Limb (tissue), 2 donors: ENCODE measurements at regions not wholly inside any gene's neighbourhood (a gene's known extent, or its start where the extent isn't known, plus 50 kb on each side); places are given as distances from the start of the nearest gene placed in this dataset.

Experiments
- DNase-seq, 2 donors: peaks; one replicate each; pipeline ENCODE4 v3.0.0-alpha.2; 2016; ENCODE audit errors: extremely low spot score in 2 of 2

DNA sequence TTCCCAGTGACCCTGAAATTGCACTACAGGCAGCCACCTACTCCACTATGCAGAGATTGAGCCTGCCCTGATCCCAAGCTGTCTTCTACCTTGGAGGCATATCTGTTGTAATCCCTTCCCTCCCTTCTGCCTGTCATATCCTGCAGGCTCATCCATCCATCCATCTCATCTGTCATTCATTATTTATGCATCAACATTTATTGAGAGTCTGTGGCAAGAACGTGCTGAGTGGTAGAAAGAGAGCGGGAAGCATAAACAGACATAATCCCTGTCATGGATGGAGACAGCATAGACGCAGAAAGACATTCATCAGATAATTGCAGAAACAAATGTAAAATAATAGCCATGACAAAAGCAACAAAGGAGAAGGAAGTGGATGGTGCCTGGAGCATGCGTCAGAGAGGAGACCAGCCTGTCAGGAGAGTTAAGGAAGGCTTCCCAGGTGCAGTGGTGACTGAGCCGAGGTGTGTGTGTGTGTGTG, 89.5 kb upstream of the CALM2 start:
- DNase-seq: no peak

DNA sequence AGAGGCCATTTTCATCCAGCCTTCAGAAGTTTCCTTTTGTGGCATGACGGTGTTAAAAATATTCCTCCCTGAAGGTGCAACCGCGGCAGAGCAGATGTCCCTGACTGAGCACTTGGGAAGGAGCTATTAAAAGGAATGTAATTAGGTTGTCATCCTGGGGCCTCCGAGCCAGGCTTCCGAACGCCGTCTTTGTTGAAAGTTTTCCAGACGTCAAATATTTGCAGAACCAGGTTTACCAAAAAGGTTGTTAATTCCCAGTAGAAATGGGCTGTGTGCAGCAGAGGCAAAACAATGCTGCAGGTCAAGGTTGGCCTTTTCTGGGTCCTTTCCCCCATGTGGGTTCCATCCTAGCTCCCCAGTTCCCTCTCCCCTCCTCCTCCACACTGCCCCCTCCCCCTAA, 88.8 kb upstream of the CALM2 start:
- no peak for DNase-seq

DNA sequence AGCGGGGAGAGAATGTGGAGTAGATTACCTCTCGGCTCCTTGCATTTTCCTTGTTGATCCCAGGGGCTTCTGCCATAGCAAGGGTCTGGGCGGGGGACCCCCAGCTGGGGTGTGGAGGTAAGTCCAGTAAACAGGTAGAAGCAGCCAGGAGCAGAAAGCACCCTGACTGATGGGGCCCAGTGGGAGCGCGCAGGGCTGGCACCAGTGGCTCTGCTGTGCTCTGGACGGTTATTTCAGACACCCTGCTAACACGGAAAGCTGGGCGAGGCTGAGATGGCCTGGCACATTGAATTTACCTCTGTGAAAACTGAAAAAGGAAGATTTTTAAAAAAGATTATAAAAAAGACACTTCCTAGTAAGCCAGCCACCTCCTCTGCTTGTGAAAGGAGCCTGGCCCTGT, 88.4 kb upstream of the CALM2 start:
- no peak for DNase-seq

DNA sequence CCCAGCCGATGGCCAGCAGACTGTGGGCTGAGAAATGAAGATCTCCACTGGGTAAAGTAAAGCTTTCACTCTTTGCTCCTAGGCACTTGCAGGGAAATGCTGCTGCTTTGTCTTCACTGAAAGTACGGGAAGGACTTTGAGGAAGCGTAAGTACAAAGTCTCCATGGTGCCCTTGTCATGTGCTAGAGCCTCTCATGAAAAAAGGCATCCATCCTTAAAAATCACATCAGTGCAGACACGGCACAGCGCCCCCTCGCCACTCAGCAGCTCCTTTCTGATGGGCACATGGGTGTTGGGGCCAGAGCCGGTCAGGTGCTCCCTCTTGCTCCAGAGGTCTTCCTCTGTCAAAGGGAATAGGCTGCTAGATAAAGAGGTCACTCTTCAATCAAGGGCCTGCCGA, 87.8 kb upstream of the CALM2 start:
- DNase-seq: no peak

DNA sequence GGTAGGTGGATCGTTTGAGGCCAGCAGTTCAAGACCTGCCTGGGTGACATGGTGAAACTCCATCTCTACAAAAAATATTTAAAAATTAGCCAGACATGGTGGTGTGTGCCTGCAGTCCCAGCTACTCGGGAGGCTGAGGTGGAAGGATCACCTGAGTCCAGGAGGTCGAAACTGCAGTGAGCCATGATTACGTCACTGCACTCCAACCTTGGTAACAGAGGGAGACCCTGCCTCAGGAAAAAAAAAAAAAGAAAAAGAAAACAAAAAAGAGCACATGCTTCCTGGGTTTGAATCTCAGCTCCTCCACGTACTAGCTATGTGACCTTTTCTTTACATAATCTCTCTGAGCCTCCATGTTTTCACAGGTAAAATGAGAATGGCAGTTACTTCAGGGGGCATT, 86.3 kb upstream of the CALM2 start:
- no peak for DNase-seq

DNA sequence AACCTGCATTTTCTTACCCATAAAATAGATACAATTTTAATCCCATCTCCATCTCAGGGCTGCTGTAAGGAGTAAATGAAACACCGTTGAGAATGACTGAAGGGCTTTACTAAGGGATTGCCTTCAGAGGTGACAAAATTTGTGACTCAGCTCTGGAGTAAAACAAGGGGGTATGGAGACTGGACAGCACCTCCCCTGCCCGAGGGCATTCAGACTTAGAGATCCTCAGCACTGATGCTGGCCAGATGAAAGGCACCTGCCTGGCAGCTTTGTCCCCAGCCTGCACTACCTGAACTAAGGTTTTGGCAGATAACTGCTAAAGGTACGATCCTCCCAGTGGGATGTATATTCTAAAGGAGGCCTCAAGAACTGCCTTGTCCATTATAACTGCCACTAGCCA, 84.7 kb upstream of the CALM2 start:
- DNase-seq: no peak

DNA sequence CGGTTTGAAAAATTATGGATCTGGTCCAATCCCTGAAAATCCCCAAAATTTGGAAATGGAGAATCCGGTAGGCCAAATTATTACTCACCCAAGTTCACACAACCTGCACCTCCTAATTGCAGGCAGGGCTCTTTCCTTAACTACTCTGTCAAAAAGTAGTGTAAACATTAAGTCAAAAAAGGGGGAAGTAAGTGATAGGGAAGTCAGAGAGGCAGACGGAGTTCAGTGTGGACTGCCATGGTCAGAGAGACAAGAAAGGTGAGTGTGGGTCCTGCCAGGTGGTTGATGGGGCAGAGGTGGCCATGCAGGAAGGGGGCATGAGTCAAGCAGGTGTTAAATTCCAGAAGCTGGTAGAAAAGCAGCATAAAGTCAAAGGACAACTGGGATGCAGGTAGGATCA, 83.5 kb upstream of the CALM2 start:
- DNase-seq: no peak

DNA sequence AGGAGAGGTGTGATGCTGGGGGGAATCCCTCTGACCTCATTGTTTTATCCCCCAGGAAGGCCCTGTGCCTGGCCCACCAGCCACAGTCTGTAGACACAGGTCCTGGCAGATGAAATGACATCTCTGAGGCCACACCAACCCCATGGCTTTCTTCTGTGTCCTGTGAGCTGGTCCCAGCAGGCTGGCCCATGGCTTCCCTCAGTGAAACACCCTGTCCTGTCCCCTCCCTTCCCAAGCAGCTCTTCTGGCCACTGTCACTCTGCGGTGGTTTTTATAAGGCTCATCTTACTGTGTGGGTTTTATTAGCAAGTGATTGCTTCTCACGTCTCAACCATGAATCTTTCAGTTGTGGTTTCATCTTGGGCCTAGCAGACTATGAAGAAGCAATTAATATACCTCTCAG, 81.6 kb upstream of the CALM2 start:
- no peak for DNase-seq

DNA sequence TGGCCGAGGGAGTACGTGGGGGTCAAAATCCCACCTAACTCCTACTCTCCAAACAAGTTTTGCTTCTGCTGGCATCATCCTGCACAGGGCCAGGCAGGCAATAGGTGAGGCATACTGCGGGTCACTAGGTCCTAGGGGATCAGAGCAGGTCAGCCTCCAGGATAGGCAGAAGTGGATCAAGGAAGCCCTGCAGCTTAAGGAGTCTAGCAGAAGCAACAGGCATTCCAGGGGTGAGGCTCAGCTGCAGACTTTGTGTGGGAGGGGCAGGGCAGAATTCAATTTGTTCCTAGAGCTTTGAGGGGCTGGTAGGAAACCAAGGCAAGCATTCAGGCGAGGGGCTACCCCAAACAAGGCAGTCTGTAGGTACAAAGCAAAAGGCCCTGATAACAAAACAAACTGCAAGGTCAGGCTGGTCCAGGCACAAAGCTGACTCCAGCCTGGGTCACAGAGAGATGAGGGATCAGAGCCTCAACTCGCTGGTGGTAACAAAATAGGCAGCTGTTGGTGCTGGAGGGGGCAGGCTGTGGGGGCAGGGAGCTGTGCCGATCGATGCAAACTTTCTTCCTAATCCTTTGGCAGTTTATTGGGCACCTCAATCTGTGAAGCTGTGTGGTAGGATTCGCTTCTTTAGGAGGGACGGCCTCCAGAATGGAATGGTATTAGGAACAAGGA, 80.2 kb upstream of the CALM2 start:
- DNase-seq: no peak

DNA sequence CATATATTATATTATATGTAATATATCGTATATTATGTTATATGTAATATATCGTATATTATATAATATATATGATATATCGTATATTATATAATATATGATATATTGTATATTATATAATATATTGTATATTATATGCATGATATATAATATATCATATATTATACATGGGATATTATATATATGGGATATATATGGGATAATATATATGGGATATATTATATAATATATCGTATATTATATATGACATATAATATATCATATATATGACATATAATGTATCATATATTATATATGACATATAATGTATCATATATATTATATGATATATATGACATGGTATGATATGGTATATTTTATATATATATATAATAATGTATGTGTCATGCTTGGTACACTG, 79.5 kb upstream of the CALM2 start:
- no peak for DNase-seq

DNA sequence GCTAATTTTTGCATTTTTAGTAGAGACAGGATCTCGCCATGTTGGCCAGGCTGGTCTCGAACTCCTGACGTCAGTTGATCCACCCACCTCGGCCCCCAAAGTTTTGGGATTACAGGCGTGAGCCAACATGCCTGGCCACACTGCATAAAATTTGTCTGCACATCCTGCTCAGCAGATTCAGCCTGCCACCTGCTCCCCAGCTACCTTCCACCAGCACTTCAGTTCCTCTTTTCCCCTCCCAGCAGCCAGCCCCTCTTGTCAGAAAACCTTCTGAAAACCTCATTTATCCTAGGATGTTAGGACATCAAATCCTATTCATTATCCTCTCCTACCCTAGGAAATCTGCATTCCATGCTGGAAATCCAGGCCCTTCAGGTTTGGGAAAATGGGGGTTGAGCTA, 78.2 kb upstream of the CALM2 start:
- DNase-seq: no peak

DNA sequence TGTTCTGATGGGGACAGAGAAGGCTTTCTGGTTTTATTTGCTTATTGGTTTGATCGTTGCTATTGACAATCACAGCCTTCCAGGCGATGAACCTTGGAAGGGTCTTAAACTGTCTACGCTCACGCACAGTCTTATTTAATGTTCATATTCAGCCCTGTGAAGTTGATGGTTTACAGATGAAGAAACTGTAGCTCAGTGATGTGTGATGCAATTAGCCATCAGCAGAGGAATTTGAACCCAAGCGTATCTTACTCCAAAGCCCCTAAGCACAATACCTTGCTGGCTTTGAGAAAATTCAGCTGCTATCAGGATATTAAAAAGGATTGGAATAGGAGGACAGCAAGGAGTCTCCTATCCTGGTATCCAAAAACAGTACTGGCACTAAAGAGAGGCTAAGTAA, 77.1 kb upstream of the CALM2 start:
- DNase-seq: no peak

DNA sequence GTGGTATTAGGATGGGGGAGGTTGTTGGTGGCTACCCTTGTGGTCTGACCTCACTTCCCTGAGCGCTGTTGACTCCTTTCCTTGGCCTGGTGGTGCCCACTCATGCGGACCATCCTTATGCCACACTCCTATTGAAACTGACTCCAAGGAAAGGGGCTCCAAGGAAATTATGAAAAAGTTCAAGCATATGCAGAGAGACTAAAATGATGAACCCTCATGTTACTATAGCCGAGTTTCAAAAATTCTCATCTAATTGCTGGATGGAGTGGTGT, 75.0 kb upstream of the CALM2 start:
- no peak for DNase-seq

DNA sequence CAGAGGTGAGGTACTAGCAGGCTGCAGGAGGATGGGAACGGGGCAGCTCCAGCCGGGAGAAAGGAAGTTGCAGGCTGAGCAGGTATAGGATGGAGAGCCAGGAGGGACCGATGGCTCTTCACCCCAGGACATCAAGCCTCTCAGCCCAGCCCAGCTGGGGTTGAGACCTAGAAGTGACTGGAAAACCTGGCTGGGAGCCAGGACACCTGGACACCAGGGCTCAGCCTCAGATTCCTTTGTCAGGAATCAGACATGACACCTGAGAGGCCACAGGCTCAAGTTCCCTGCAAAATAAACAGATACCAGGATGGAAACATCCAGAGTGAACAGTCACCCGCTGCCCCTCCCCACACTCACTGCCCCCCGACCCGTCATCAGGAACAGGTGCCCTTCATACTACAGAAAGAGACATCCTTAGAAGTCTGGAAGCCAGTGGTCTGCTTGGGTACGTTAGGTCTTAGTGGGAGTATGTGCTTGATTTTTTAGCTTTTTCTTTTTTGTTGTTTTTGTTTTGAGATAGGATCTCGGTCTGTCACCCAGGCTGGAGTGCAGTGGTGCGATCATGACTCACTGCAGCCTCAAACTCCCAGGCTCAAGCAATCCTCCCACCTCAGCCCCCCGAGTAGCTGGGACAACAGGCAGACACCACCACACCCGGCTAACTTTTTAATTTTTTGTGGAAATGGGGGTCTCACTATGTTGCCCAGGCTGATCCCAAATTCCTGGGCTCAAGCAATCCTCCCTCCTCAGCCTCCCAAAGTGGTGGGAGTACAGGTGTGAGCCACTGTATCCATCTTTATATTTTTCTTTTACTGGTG, 74.5 kb upstream of the CALM2 start:
- DNase-seq: no peak

DNA sequence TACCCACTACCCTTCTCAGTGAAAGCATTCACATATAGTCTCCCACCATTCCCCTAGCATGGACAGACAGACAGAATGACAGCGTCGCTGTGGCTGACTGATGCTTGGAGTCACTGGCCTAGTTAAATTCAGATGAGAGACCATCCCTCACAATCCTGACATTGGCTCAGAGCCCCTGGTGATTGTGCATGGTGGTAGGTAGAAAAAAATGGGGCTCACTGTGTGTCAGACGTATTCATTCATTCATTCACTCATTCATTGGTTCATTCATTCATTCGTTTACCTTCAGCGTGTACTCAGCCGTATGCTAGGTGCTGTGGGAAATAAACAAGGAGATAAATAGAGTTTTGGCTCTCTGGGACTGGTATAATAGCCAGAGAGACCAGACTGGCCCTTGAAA, 73.6 kb upstream of the CALM2 start:
- no peak for DNase-seq

DNA sequence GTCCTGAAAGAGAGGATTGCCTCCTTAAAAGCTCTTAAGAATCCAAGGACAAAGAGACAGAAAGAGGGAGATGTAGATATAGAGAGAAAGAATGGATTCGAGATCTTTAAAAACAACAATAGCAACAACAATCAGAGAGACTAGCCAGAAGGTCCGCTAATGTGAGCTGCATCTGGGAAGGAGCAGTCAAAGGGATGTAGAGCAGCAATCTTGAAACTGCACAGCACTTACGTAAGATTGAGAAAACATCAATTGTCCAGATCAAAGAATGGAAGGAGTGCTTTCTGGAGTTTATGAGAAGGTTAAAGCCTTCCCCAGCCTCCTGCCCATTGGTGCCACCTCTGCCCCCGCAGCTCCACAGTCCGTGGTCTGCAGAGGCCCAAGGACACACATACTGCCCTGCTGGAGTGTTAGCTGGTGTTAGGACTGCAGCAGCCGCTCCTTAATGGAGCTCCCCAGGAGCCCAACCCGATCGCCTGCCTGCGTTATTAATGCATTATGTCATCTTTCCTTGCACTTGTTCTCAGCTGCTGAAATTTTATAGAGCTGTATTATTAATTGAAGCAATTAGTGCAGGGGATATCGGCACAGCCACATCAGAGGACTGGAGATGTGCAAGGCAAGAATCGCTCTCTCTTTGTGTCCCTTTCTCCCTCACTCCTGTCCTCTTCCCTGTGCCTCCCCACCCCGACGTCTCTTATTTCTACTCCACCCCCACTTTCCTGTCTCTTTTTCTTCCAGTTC, 73.0 kb upstream of the CALM2 start:
- no peak for DNase-seq

DNA sequence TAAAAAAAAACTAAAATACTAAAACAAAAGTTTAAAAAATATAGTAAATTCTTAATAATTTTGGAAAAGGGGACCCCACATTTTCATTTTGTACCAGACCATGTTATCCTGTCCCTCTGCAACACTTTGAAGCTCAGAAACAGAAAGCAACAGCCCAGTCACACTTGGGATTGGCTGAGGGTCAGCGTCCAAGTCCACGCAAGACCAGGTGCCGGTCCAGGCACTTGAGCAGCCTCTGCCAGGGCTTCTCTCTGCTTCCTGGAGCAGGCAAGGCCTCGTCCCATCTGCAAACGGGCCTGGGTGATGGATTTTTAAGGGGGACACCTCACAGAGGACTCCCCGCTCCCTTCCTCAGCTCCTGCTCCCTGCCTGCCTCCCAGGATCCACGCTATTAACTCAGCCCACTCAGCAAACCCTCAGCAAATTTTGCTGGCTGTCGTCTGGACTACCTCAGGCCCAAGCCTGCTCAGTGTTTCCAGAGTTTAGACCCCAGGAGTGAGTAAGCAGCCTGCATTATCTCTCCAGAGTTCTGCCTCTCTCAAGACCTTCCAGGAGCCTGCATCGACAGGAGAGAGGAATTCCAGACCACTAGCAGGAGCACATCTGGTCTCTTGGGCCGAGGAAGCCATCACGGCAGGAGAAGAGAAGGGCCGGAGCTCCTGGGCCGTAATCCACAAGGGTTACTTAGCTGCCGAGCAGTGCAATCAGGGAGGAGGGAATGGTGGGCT, 67.4 kb upstream of the CALM2 start:
- no peak for DNase-seq

DNA sequence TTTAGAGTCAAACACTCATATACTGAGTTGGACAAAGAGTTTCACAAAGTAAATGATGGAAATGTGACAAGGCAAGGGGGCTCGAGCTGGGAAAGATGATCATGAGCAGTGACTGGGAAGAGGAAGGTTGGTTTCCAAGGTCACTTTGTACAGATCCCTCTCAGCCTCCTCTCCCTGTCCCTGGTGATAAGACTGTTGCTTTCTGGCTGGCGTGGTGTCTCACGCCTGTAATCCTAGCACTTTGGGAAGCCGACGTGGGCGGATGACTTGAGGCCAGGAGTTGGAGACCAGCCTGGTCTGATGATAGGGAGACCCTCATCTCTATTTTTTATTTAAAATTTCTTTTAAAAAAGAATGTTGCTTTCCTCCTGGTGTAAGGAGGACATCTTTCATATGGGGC, 65.4 kb upstream of the CALM2 start:
- no peak for DNase-seq

DNA sequence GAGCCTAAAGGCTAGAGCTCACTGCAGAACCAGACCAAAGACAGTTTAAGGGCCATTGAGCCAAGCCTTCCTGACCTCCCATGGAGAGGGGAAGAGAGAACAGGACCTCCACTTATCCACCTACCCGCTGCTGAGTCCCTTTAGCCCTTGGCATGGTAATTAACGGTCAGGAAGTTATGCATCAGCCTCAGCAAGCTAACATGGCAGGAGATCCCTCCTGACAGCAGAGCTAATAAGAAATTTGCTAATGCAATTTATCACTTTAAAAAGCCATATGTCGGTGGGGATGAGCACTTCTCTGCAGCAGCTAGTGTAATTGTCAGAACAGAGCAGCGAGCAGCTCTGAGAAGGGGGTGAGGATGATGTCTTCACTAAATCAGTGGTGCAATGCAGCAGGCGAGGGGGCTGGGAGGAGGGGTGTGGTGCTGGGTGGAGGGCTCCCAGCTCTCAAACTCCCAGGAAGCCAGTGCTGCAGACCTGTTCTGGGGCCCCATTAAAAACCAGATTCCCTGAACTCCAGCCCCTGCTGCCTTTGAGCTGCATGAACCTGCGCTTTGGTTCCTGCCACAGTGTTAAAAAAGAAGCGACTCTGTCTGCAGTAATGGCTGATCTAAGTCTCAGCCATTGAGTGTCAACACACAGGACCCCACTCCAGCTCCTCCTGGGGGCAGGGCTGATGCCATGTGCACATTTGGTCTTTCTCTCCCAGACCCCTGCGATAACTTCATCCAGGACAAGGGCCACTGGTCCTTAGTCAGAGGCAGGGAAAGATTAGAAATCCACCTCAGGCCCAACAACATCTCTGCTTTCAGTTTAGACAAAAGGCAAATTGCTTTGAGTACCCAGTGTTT, 63.0 kb upstream of the CALM2 start:
- DNase-seq: no peak

DNA sequence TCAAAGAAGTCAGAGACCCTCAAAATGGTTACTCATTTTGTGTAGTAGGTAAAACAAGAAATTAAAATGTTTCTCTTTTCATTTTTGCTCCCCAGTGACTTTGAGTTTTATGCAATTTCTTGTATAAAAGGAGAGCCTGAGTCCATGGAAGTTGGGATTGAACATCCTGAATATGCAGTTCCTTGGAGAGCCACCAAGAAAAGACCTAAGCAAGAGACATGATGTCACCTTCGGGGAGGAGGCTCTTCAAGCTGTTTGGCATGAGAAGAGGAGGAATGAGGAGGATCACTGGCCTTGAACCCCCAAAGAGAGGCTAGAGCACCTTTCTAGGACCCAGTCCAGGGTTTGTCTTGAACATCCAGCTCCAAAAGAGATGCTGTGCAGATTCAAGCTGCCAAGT, 62.3 kb upstream of the CALM2 start:
- no peak for DNase-seq
